HepG2 (cell line): ENCODE measurements at regions not wholly inside any gene's neighbourhood (a gene's known extent, or its start where the extent isn't known, plus 50 kb on each side); places are given as distances from the start of the nearest gene placed in this dataset.

Experiments used
- ATF4 ChIP-seq, 2 experiments: fragments of 450-650 bp in 1 of 2; sonication (generic) in 1 of 2; formaldehyde crosslinking; IDR thresholded peaks; 2 replicates each; pipeline versions ENCODE4 v1.5.0 to v1.8.0; 2020 to 2022; ENCODE audit warnings: mild to moderate bottlenecking in 1 of 2, missing genetic modification reagents in 1 of 2
- BCLAF1 ChIP-seq: fragments of 450-650 bp; IDR thresholded peaks from 2 replicates; pipeline ENCODE4 v1.6.1; 2017; ENCODE audit warnings: mild to moderate bottlenecking
- CBFB ChIP-seq: sonication (generic); formaldehyde crosslinking; IDR thresholded peaks from 2 replicates; pipeline ENCODE4 v1.4.0; 2020; ENCODE audit warnings: missing genetic modification reagents
- CREM ChIP-seq, 2 experiments: sonication (generic) in 1 of 2; formaldehyde crosslinking in 1 of 2; IDR thresholded peaks; 2 replicates each; pipeline versions ENCODE4 v1.4.0 to v1.6.1; 2016 to 2020; ENCODE audit warnings: antibody characterized with exemption in 1 of 2, mild to moderate bottlenecking in 1 of 2, missing genetic modification reagents in 1 of 2
- E2F5 ChIP-seq: sonication (generic); formaldehyde crosslinking; conservative IDR thresholded peaks from 2 replicates; pipeline ENCODE4 v1.4.0; 2020; ENCODE audit warnings: missing genetic modification reagents
- GATA4 ChIP-seq: sonication (generic); IDR thresholded peaks from 2 replicates; pipeline ENCODE4 v1.6.1; 2016; ENCODE audit warnings: antibody characterized with exemption, low read depth, borderline replicate concordance
- HNF4G ChIP-seq, 2 experiments: sonication (generic) in 1 of 2; formaldehyde crosslinking in 1 of 2; IDR thresholded peaks; 2 replicates each; pipeline versions ENCODE4 v1.4.0 to v1.6.1; 2011 to 2020; ENCODE audit warnings: borderline replicate concordance in 2 of 2, low read depth in 2 of 2, mild to moderate bottlenecking in 2 of 2, low read length in 1 of 2, missing genetic modification reagents in 1 of 2, moderate library complexity in 1 of 2
- JUND ChIP-seq: sonication (generic); formaldehyde crosslinking; IDR thresholded peaks from 2 replicates; pipeline ENCODE4 v1.8.0; 2022; ENCODE audit warnings: mild to moderate bottlenecking, missing genetic modification reagents
- KDM3A ChIP-seq: IDR thresholded peaks from 2 replicates; pipeline ENCODE4 v1.6.1; 2018; ENCODE audit warnings: low read depth, missing compliant biosample characterization
- KLF11 ChIP-seq: IDR thresholded peaks from 2 replicates; pipeline ENCODE4 v1.6.1; 2016; ENCODE audit warnings: missing compliant biosample characterization
- MAFF ChIP-seq: IDR thresholded peaks from 2 replicates; pipeline ENCODE4 v1.6.1; 2011; ENCODE audit warnings: low read depth, low read length, improper control_type of control experiment
- PBX3 ChIP-seq: sonication (generic); formaldehyde crosslinking; IDR thresholded peaks from 2 replicates; pipeline ENCODE4 v1.8.1; 2023; ENCODE audit warnings: missing genetic modification reagents, inconsistent platforms, borderline replicate concordance
- POGK ChIP-seq: sonication (generic); formaldehyde crosslinking; conservative IDR thresholded peaks from 2 replicates; pipeline ENCODE4 v1.8.0; 2022; ENCODE audit warnings: mild to moderate bottlenecking, moderate library complexity, missing genetic modification reagents
- POLR2AphosphoS5 ChIP-seq: IDR thresholded peaks from 2 replicates; pipeline ENCODE4 v1.6.1; 2012; ENCODE audit warnings: low read depth, low read length
- PREB ChIP-seq: sonication (generic); formaldehyde crosslinking; IDR thresholded peaks from 2 replicates; pipeline ENCODE4 v1.4.0; 2020; ENCODE audit warnings: missing genetic modification reagents
- RELA ChIP-seq: sonication (generic); formaldehyde crosslinking; IDR thresholded peaks from 2 replicates; pipeline ENCODE4 v1.4.0; 2020; ENCODE audit warnings: missing genetic modification reagents
- REPIN1 ChIP-seq: sonication (generic); formaldehyde crosslinking; IDR thresholded peaks from 2 replicates; pipeline ENCODE4 v1.8.0; 2022; ENCODE audit warnings: missing genetic modification reagents, low read depth, mild to moderate bottlenecking, borderline replicate concordance
- ZBTB38 ChIP-seq: sonication (generic); formaldehyde crosslinking; IDR thresholded peaks from 2 replicates; pipeline ENCODE4 v1.5.1; 2020; ENCODE audit warnings: mild to moderate bottlenecking, missing genetic modification reagents
- ZNF3 ChIP-seq: IDR thresholded peaks from 2 replicates; pipeline ENCODE4 v1.7.0; 2017; ENCODE audit warnings: inconsistent platforms
- ZNF598 ChIP-seq: sonication (generic); formaldehyde crosslinking; IDR thresholded peaks from 2 replicates; pipeline ENCODE4 v1.5.1; 2020; ENCODE audit warnings: mild to moderate bottlenecking, missing genetic modification reagents, borderline replicate concordance
- ZNF678 ChIP-seq: sonication (generic); formaldehyde crosslinking; IDR thresholded peaks from 2 replicates; pipeline ENCODE4 v1.4.0; 2020; ENCODE audit warnings: mild to moderate bottlenecking, missing genetic modification reagents

GRCh38 chr6:168200571-168201134 is 118.9 kb downstream of the DACT2 start (continued):
- TF ChIP-seq POGK, result no peak
- 0 out of 2 replicates have a peak, but pooled peaks have one; percentile 58 for TF ChIP-seq KDM3A (CRISPR knock-in tag)
- TF ChIP-seq BCLAF1, result no peak
- no peak for TF ChIP-seq RELA
- TF ChIP-seq ATF4 (CRISPR knock-in tag; IDR thresholded peaks at IDR 0.05), result peak in 1 of 2 experiments; percentile 89; a peak in 2 of 4 replicates
- TF ChIP-seq CBFB (CRISPR knock-in tag), result no peak
- TF ChIP-seq MAFF, result no peak
- TF ChIP-seq JUND (CRISPR knock-in tag), result peak; percentile 88
- TF ChIP-seq REPIN1, result no peak
- no peak for TF ChIP-seq ZNF3 (CRISPR knock-in tag)
- no peak for TF ChIP-seq E2F5 (CRISPR knock-in tag)
- TF ChIP-seq PREB (CRISPR knock-in tag), result no peak
- TF ChIP-seq PBX3 (CRISPR knock-in tag), result no peak
- peak; percentile 98 for TF ChIP-seq HNF4G (IDR thresholded peaks at IDR 0.05; ENCODE audit: borderline replicate concordance, low read depth, low read length)
- peak; percentile 98 for TF ChIP-seq HNF4G (CRISPR knock-in tag; IDR thresholded peaks at IDR 0.05; ENCODE audit: borderline replicate concordance, low read depth)
- TF ChIP-seq ZNF598, result no peak; the same call in 1 of the 2 replicates
- TF ChIP-seq ZBTB38 (CRISPR knock-in tag), result peak; percentile 66
- TF ChIP-seq ZNF678 (CRISPR knock-in tag), result no peak
- TF ChIP-seq POLR2AphosphoS5, result 0 out of 2 replicates have a peak, but pooled peaks have one; percentile 23
- TF ChIP-seq CREM (IDR thresholded peaks at IDR 0.05), result peak; percentile 84
- TF ChIP-seq CREM (CRISPR knock-in tag; IDR thresholded peaks at IDR 0.05), result no peak
- TF ChIP-seq KLF11 (CRISPR knock-in tag), result peak; percentile 66; the same call in 1 of the 2 replicates
- TF ChIP-seq GATA4, result peak; percentile 20; the same call in 1 of the 2 replicates
